GM19043 (cell line): ENCODE measurements at regions not wholly inside any gene's neighbourhood (a gene's known extent, or its start where the extent isn't known, plus 50 kb on each side); places are given as distances from the start of the nearest gene placed in this dataset.

Source experiments
- ATAC-seq: cut with Tn5 transposase; IDR thresholded peaks from one replicate; pipeline ENCODE4 v1.9.1; 2021; ENCODE audit warnings: low read depth; ENCODE audit not compliant: unreplicated experiment

- ATAC-seq, result no peak
Measured at GRCh38 chr9:71384343-71384742, 262.9 kb upstream of the TRPM3 start.

GRCh38 chr9:71383308-71383940, 262.0 kb upstream of the TRPM3 start:
- ATAC-seq, result no peak

GRCh38 chr9:71368157-71368556, 246.7 kb upstream of the TRPM3 start:
- ATAC-seq, result no peak

- no peak for ATAC-seq
Measured at GRCh38 chr9:71364186-71364955, 242.9 kb upstream of the TRPM3 start.

- no peak for ATAC-seq
Measured at GRCh38 chr9:71363286-71363961, 242.0 kb upstream of the TRPM3 start.

- ATAC-seq, result no peak
Measured at GRCh38 chr9:71361357-71361756, 239.9 kb upstream of the TRPM3 start.

GRCh38 chr9:71357346-71357745, 235.9 kb upstream of the TRPM3 start:
- ATAC-seq, result no peak

GRCh38 chr9:71355884-71356283, 234.5 kb upstream of the TRPM3 start:
- ATAC-seq, result no peak

GRCh38 chr9:71353720-71354119, 232.3 kb upstream of the TRPM3 start:
- no peak for ATAC-seq

- ATAC-seq, result no peak
Measured at GRCh38 chr9:71352837-71353236, 231.4 kb upstream of the TRPM3 start.

GRCh38 chr9:71349218-71349617, 227.8 kb upstream of the TRPM3 start:
- no peak for ATAC-seq

GRCh38 chr9:71333321-71333720, 211.9 kb upstream of the TRPM3 start:
- no peak for ATAC-seq

- no peak for ATAC-seq
Measured at GRCh38 chr9:71331603-71332002, 210.2 kb upstream of the TRPM3 start.

- no peak for ATAC-seq
Measured at GRCh38 chr9:71329873-71330272, 208.5 kb upstream of the TRPM3 start.

- ATAC-seq, result no peak
Measured at GRCh38 chr9:71326360-71326759, 204.9 kb upstream of the TRPM3 start.

GRCh38 chr9:71323357-71323756, 201.9 kb upstream of the TRPM3 start:
- ATAC-seq, result no peak

- ATAC-seq, result no peak
Measured at GRCh38 chr9:71322311-71322710, 200.9 kb upstream of the TRPM3 start.

- ATAC-seq, result peak; percentile 43
Measured at GRCh38 chr9:71308454-71308853, 187.0 kb upstream of the TRPM3 start.

GRCh38 chr9:71306134-71306533, 184.7 kb upstream of the TRPM3 start:
- ATAC-seq, result peak; percentile 55

- no peak for ATAC-seq
Measured at GRCh38 chr9:71303351-71303750, 181.9 kb upstream of the TRPM3 start.

GRCh38 chr9:71302776-71303175, 181.4 kb upstream of the TRPM3 start:
- ATAC-seq, result no peak

- no peak for ATAC-seq
Measured at GRCh38 chr9:71295928-71296327, 174.5 kb upstream of the TRPM3 start.
